ENCODE measurements at regions not wholly inside any gene's neighbourhood (a gene's known extent, or its start where the extent isn't known, plus 50 kb on each side); places are given as distances from the start of the nearest gene placed in this dataset.

GRCh38 chr21:35338881-35339632 is 290.0 kb upstream of the RUNX1 start:
- no peak for DNase-seq (ENCODE audit: low read depth)

GRCh38 chr21:35338281-35338680 is 289.2 kb upstream of the RUNX1 start:
- no peak for DNase-seq (ENCODE audit: low read depth)

- no peak for DNase-seq (ENCODE audit: low read depth)
Measured at GRCh38 chr21:35337573-35337972, 288.5 kb upstream of the RUNX1 start.

- DNase-seq (ENCODE audit: low read depth), result no peak
Measured at GRCh38 chr21:35336534-35336933, 287.4 kb upstream of the RUNX1 start.

- DNase-seq (ENCODE audit: low read depth), result no peak
Measured at GRCh38 chr21:35335951-35336446, 286.9 kb upstream of the RUNX1 start.

GRCh38 chr21:35333831-35334618 is 284.9 kb upstream of the RUNX1 start:
- DNase-seq (ENCODE audit: low read depth), result no peak

- no peak for DNase-seq (ENCODE audit: low read depth)
Measured at GRCh38 chr21:35332841-35333426, 283.8 kb upstream of the RUNX1 start.

- DNase-seq (ENCODE audit: low read depth), result no peak
Measured at GRCh38 chr21:35329940-35330660, 281.0 kb upstream of the RUNX1 start.

- DNase-seq (ENCODE audit: low read depth), result no peak
Measured at GRCh38 chr21:35328856-35329455, 279.9 kb upstream of the RUNX1 start.

GRCh38 chr21:35326677-35327076 is 277.6 kb upstream of the RUNX1 start:
- DNase-seq (ENCODE audit: low read depth), result no peak

GRCh38 chr21:35325953-35326352 is 276.9 kb upstream of the RUNX1 start:
- no peak for DNase-seq (ENCODE audit: low read depth)

- DNase-seq (ENCODE audit: low read depth), result no peak
Measured at GRCh38 chr21:35324372-35325220, 275.5 kb upstream of the RUNX1 start.

- DNase-seq (ENCODE audit: low read depth), result no peak
Measured at GRCh38 chr21:35323947-35324346, 274.8 kb upstream of the RUNX1 start.

GRCh38 chr21:35321322-35322200 is 272.5 kb upstream of the RUNX1 start:
- no peak for DNase-seq (ENCODE audit: low read depth)

GRCh38 chr21:35319684-35320283 is 270.7 kb upstream of the RUNX1 start:
- no peak for DNase-seq (ENCODE audit: low read depth)

- no peak for DNase-seq (ENCODE audit: low read depth)
Measured at GRCh38 chr21:35316933-35317332, 267.8 kb upstream of the RUNX1 start.

GRCh38 chr21:35316456-35316855 is 267.4 kb upstream of the RUNX1 start:
- DNase-seq (ENCODE audit: low read depth), result no peak

- DNase-seq (ENCODE audit: low read depth), result no peak
Measured at GRCh38 chr21:35314857-35315582, 265.9 kb upstream of the RUNX1 start.

- DNase-seq (ENCODE audit: low read depth), result no peak
Measured at GRCh38 chr21:35311985-35312384, 262.9 kb upstream of the RUNX1 start.

Data from activated T-helper 1 cell treated with Interleukin-2 at 50 U/mL for 16 hours (primary cell).